ENCODE measurements at regions not wholly inside any gene's neighbourhood (a gene's known extent, or its start where the extent isn't known, plus 50 kb on each side); places are given as distances from the start of the nearest gene placed in this dataset.

GRCh38 chr5:63554191-63554590, 408.1 kb downstream of the HTR1A start:
- no peak overlapping the region for H3K4me3 ChIP-seq (ENCODE audit: low read depth, low read length)
- TF ChIP-seq, protein P1, sequence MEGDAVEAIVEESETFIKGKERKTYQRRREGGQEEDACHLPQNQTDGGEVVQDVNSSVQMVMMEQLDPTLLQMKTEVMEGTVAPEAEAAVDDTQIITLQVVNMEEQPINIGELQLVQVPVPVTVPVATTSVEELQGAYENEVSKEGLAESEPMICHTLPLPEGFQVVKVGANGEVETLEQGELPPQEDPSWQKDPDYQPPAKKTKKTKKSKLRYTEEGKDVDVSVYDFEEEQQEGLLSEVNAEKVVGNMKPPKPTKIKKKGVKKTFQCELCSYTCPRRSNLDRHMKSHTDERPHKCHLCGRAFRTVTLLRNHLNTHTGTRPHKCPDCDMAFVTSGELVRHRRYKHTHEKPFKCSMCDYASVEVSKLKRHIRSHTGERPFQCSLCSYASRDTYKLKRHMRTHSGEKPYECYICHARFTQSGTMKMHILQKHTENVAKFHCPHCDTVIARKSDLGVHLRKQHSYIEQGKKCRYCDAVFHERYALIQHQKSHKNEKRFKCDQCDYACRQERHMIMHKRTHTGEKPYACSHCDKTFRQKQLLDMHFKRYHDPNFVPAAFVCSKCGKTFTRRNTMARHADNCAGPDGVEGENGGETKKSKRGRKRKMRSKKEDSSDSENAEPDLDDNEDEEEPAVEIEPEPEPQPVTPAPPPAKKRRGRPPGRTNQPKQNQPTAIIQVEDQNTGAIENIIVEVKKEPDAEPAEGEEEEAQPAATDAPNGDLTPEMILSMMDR (conservative IDR thresholded peaks at IDR 0.05; ENCODE audit: low read depth, low read length): no peak
- no peak for DNase-seq (ENCODE audit: low read depth)

GRCh38 chr5:63553073-63553472, 409.2 kb downstream of the HTR1A start:
- H3K4me3 ChIP-seq (ENCODE audit: low read depth, low read length): no peak overlapping the region
- DNase-seq (ENCODE audit: low read depth): no peak
- TF ChIP-seq, protein P1 (conservative IDR thresholded peaks at IDR 0.05; ENCODE audit: low read depth, low read length): no peak

- no peak overlapping the region for H3K4me3 ChIP-seq (ENCODE audit: low read depth, low read length)
- TF ChIP-seq, protein P1 (conservative IDR thresholded peaks at IDR 0.05; ENCODE audit: low read depth, low read length): no peak
- DNase-seq (ENCODE audit: low read depth): no peak
Measured at GRCh38 chr5:63535840-63536602, 426.2 kb downstream of the HTR1A start.

- no peak overlapping the region for H3K4me3 ChIP-seq (ENCODE audit: low read depth, low read length)
- no peak for DNase-seq (ENCODE audit: low read depth)
- TF ChIP-seq, protein P1 (conservative IDR thresholded peaks at IDR 0.05; ENCODE audit: low read depth, low read length): no peak
Measured at GRCh38 chr5:63524281-63524680, 438.0 kb downstream of the HTR1A start.

GRCh38 chr5:63516006-63516405, 446.2 kb downstream of the HTR1A start:
- TF ChIP-seq, protein P1 (conservative IDR thresholded peaks at IDR 0.05; ENCODE audit: low read depth, low read length): no peak
- H3K4me3 ChIP-seq (ENCODE audit: low read depth, low read length): no peak overlapping the region
- DNase-seq (ENCODE audit: low read depth): no peak

GRCh38 chr5:63500242-63500641, 462.0 kb downstream of the HTR1A start:
- TF ChIP-seq, protein P1 (conservative IDR thresholded peaks at IDR 0.05; ENCODE audit: low read depth, low read length): no peak
- DNase-seq (ENCODE audit: low read depth): no peak
- no peak overlapping the region for H3K4me3 ChIP-seq (ENCODE audit: low read depth, low read length)

- H3K4me3 ChIP-seq (ENCODE audit: low read depth, low read length): no peak overlapping the region
- TF ChIP-seq, protein P1 (conservative IDR thresholded peaks at IDR 0.05; ENCODE audit: low read depth, low read length): no peak
- DNase-seq (ENCODE audit: low read depth): no peak
Measured at GRCh38 chr5:63495225-63495624, 467.0 kb downstream of the HTR1A start.

All from choroid plexus epithelial cell (primary cell).